ENCODE measurements at regions not wholly inside any gene's neighbourhood (a gene's known extent, or its start where the extent isn't known, plus 50 kb on each side); places are given as distances from the start of the nearest gene placed in this dataset.

- TF ChIP-seq CTCF (IDR thresholded peaks at IDR 0.05; ENCODE audit: insufficient read depth, low read depth, low read length) (no peak), EZH2 (IDR thresholded peaks at IDR 0.05; ENCODE audit: insufficient read depth, low read length) (no peak)
These were observed 702.1 kb upstream of the COBL start for GRCh38 chr7:52018680-52019054.

Measured in astrocyte (in vitro differentiated cells and primary cell).